OCI-LY1 (cell line): ENCODE measurements at regions not wholly inside any gene's neighbourhood (a gene's known extent, or its start where the extent isn't known, plus 50 kb on each side); places are given as distances from the start of the nearest gene placed in this dataset.

ENCODE experiments used
- H2AFZ ChIP-seq: fragments of 200-600 bp; sonication (generic), shearing (Covaris generic); 2 replicates; pipeline ENCODE4 v1.6.0; 2014; ENCODE audit warnings: antibody characterized with exemption, mild to moderate bottlenecking, low read length
- H3F3A ChIP-seq: fragments of 200-600 bp; sonication (generic), shearing (Covaris generic); 2 replicates; pipeline ENCODE4 v1.6.0; 2014; ENCODE audit warnings: mild to moderate bottlenecking, antibody characterized with exemption, low read length, moderate library complexity; ENCODE audit not compliant: insufficient read depth
- H3K27ac ChIP-seq: fragments of 200-600 bp; sonication (generic); 2 replicates; pipeline ENCODE4 v1.5.1; 2014; ENCODE audit warnings: low read length, mixed run types, mild to moderate bottlenecking, low read depth; ENCODE audit not compliant: poor library complexity, severe bottlenecking
- H3K27me3 ChIP-seq: fragments of 200-600 bp; sonication (generic); 2 replicates; pipeline ENCODE4 v1.6.0; 2014; ENCODE audit warnings: antibody characterized with exemption, mild to moderate bottlenecking, low read length, moderate library complexity; ENCODE audit not compliant: insufficient read depth
- H3K36me3 ChIP-seq: fragments of 200-600 bp; sonication (generic); 2 replicates; pipeline ENCODE4 v1.6.1; 2014; ENCODE audit warnings: mild to moderate bottlenecking, antibody characterized with exemption, low read length, moderate library complexity, mixed read lengths; ENCODE audit not compliant: insufficient read depth
- H3K4me1 ChIP-seq: fragments of 200-600 bp; sonication (generic); 2 replicates; pipeline ENCODE4 v1.5.1; 2014; ENCODE audit warnings: mild to moderate bottlenecking, low read length, moderate library complexity; ENCODE audit not compliant: insufficient read depth, severe bottlenecking
- H3K4me2 ChIP-seq: fragments of 200-600 bp; sonication (generic), shearing (Covaris generic); 2 replicates; pipeline ENCODE4 v1.6.1; 2014; ENCODE audit warnings: low read length
- H3K4me3 ChIP-seq: fragments of 200-600 bp; sonication (generic); 2 replicates; pipeline ENCODE4 v1.5.1; 2014; ENCODE audit warnings: low read length, low read depth, mild to moderate bottlenecking, mixed read lengths; ENCODE audit not compliant: poor library complexity, severe bottlenecking
- H3K79me2 ChIP-seq: fragments of 200-600 bp; shearing (Covaris generic); 2 replicates; pipeline ENCODE4 v1.6.1; 2016; ENCODE audit warnings: mixed run types, low read length, mixed read lengths; ENCODE audit not compliant: insufficient read depth
- H3K9ac ChIP-seq: fragments of 200-600 bp; sonication (generic), shearing (Covaris generic); 2 replicates; pipeline ENCODE4 v1.6.1; 2014; ENCODE audit warnings: mild to moderate bottlenecking, low read length, mixed read lengths
- H3K9me2 ChIP-seq: fragments of 200-600 bp; sonication (generic), shearing (Covaris generic); 2 replicates; pipeline ENCODE4 v1.6.1; 2014; ENCODE audit warnings: low read depth, mild to moderate bottlenecking, low read length, mixed read lengths
- H3K9me3 ChIP-seq: fragments of 200-600 bp; shearing (Covaris generic); 2 replicates; pipeline ENCODE4 v1.6.1; 2014; ENCODE audit warnings: low read length, mixed read lengths
- H4K20me1 ChIP-seq: fragments of 200-600 bp; sonication (generic), shearing (Covaris generic); 2 replicates; pipeline ENCODE4 v1.6.0; 2016; ENCODE audit warnings: mild to moderate bottlenecking, low read length; ENCODE audit not compliant: insufficient read depth
- EZH2 ChIP-seq: fragments of 200-600 bp; sonication (generic), shearing (Covaris generic); IDR thresholded peaks from 2 replicates; pipeline ENCODE4 v1.8.0; 2017; ENCODE audit warnings: borderline replicate concordance, mixed run types, mild to moderate bottlenecking, antibody characterized with exemption, low read length, moderate library complexity, mixed read lengths
- TF ChIP-seq, protein P1 (sequence below): fragments of 200-600 bp; sonication (generic), shearing (Covaris generic); IDR thresholded peaks from 2 replicates; pipeline ENCODE4 v1.5.1; 2017; ENCODE audit warnings: mild to moderate bottlenecking, antibody characterized with exemption, low read length, moderate library complexity, mixed read lengths

DNA sequence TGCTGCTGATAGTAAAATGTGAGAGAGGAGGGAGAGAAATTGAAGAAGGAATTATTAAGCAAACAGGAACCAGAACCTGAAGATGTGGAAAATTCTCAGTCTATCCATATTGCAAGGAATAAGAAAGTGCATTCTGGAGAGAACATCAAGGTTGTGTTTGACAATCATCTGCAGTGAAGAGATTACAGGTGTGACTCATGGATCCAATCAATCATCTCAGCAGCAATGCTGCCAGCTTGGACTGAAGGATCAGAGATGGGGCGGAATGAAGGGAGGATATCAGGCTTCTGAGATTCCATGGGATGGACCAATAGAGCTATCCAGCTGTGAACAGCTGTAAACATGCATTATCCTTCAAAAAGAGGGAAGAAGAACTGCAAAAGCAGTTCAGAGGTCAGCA, 247.3 kb downstream of the LPIN1 start:
- TF ChIP-seq, protein P1, sequence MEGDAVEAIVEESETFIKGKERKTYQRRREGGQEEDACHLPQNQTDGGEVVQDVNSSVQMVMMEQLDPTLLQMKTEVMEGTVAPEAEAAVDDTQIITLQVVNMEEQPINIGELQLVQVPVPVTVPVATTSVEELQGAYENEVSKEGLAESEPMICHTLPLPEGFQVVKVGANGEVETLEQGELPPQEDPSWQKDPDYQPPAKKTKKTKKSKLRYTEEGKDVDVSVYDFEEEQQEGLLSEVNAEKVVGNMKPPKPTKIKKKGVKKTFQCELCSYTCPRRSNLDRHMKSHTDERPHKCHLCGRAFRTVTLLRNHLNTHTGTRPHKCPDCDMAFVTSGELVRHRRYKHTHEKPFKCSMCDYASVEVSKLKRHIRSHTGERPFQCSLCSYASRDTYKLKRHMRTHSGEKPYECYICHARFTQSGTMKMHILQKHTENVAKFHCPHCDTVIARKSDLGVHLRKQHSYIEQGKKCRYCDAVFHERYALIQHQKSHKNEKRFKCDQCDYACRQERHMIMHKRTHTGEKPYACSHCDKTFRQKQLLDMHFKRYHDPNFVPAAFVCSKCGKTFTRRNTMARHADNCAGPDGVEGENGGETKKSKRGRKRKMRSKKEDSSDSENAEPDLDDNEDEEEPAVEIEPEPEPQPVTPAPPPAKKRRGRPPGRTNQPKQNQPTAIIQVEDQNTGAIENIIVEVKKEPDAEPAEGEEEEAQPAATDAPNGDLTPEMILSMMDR = no peak
- TF ChIP-seq EZH2 = no peak
- no peaks in the 10 kb centered on the region for H3K9me2 ChIP-seq
- no peak overlapping the region for H3K4me3 ChIP-seq
- H3K4me2 ChIP-seq = no peak overlapping the region
- no peaks in the 10 kb centered on the region for H3K36me3 ChIP-seq
- H4K20me1 ChIP-seq = no peaks in the 10 kb centered on the region
- H3K9me3 ChIP-seq = no peaks in the 10 kb centered on the region
- peaks cover 13% of the 10 kb centered on the region for H3K4me1 ChIP-seq
- H3F3A ChIP-seq = no peaks in the 10 kb centered on the region
- no peak overlapping the region for H3K27ac ChIP-seq
- no peaks in the 10 kb centered on the region for H3K79me2 ChIP-seq
- no peak overlapping the region for H2AFZ ChIP-seq
- no peak overlapping the region for H3K9ac ChIP-seq
- H3K27me3 ChIP-seq = no peaks in the 10 kb centered on the region

DNA sequence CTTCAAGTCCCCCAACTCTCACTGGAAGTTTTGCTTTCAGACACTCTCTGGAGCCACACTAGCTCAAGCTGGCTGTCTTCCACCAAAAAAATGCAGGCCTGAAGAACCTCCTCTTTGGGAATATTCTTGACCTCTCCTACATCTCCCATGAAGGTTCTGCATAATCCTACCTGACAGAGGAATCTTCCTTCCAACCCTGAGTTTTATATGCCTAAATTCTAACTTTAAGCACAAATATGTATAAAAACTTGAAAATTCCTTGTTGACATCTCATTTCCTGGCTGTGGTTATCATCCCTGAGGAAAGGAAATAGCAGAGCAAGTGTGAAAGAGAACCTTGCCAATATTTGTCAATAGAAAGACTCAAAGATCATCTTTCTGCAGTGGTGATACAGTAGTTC, 249.0 kb downstream of the LPIN1 start:
- no peak overlapping the region for H3K27ac ChIP-seq
- TF ChIP-seq, protein P1 = no peak
- TF ChIP-seq EZH2 = no peak

DNA sequence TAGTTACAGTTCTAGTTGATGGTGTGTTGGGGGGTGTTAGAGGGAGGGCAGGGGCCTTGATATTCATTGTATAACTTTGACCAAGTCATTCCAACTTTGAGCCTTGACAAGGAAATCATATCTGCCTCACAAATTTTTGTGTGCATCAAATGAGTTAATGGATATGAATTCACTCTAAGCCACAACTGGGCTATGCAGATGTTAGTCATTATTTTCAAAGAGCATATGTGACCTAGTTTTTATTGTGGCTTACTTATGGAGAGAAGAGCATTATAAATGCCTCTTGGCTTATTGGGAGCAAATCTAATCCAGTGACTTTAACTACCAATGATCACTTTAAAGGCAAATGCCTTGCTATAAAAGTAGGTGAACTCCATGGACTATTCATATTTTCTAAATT, 250.2 kb downstream of the LPIN1 start:
- TF ChIP-seq, protein P1 = no peak
- TF ChIP-seq EZH2 = no peak
- H3K36me3 ChIP-seq = no peaks in the 10 kb centered on the region
- H3K9ac ChIP-seq = no peak overlapping the region
- H3F3A ChIP-seq = no peaks in the 10 kb centered on the region
- no peak overlapping the region for H3K27ac ChIP-seq
- no peaks in the 10 kb centered on the region for H3K79me2 ChIP-seq
- no peaks in the 10 kb centered on the region for H3K9me2 ChIP-seq
- no peaks in the 10 kb centered on the region for H4K20me1 ChIP-seq
- H3K4me3 ChIP-seq = no peak overlapping the region
- no peak overlapping the region for H3K4me2 ChIP-seq
- H2AFZ ChIP-seq = no peak overlapping the region
- H3K27me3 ChIP-seq = no peaks in the 10 kb centered on the region
- H3K4me1 ChIP-seq = peaks cover 20% of the 10 kb centered on the region
- no peaks in the 10 kb centered on the region for H3K9me3 ChIP-seq

More for the DNA sequence above, 249.0 kb downstream of the LPIN1 start:
- Histone ChIP-seq H3F3A (no peaks in the 10 kb centered on the region), H3K4me3 (no peak overlapping the region), H3K9ac (no peak overlapping the region), H3K9me2 (no peaks in the 10 kb centered on the region), H4K20me1 (no peaks in the 10 kb centered on the region), H3K4me2 (no peak overlapping the region), H3K36me3 (no peaks in the 10 kb centered on the region), H3K4me1 (peaks cover 20% of the 10 kb centered on the region), H2AFZ (no peak overlapping the region), H3K27me3 (no peaks in the 10 kb centered on the region), H3K79me2 (no peaks in the 10 kb centered on the region), H3K9me3 (no peaks in the 10 kb centered on the region)
